HG02571 (cell line): ENCODE measurements at regions not wholly inside any gene's neighbourhood (a gene's known extent, or its start where the extent isn't known, plus 50 kb on each side); places are given as distances from the start of the nearest gene placed in this dataset.

Experiments
- ATAC-seq: cut with Tn5 transposase; IDR thresholded peaks from one replicate; pipeline ENCODE4 v1.9.1; 2021; ENCODE audit warnings: mild to moderate bottlenecking, moderate library complexity; ENCODE audit not compliant: unreplicated experiment

GRCh38 chr2:118351796-118352195 is 263.5 kb downstream of the INSIG2 start:
- no peak for ATAC-seq

- ATAC-seq: no peak
Measured at GRCh38 chr2:118350621-118351020, 262.4 kb downstream of the INSIG2 start.

DNA sequence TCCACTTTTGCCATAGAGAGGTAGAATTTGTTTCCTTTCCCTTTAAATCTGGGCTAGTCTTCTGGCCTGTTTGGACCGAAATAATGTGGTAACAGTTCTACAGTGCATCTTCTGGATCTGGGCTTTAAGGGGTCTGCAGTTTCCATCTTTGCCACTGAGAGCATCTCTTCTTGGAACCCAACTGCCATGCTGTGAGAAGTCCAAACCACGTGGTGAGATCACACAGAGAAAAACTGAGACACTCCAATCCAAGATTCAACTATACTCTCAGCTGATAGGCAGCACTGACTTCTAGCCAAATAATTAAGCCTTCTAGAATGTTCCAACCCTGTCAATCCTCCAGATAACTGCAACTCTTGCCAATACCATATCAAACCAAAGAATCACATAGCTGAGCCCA is 261.1 kb downstream of the INSIG2 start:
- no peak for ATAC-seq

DNA sequence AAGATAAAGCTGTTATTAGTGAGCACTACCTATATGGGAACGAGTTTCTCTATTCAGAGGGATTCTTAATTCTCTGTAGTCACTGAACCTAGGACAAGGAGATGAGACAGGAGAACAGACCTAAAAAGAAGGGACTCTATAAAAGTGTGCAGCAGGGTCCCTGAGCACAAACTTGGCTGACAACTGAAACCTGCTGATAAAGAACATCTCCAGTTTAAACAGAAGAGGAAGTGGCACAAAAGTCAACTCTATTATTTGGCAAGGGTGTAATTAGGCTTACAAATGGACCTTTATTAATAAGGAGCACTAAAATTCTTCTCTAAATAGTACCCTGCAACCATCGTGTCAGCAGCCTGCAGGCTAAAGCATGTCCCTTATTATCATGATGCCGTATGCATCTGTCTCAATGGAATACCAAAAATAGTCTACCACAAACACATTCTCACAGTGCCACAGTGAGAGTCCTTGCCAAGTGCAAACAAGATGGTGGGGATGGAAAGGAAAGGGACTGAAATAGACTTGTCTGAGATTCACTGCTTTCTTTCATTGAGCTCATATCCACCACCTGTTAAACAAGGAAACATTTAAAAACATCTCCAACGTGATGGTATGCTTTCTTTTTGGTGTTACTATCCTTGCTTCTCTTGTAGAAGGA is 260.2 kb downstream of the INSIG2 start:
- no peak for ATAC-seq

GRCh38 chr2:118345465-118345864 is 257.2 kb downstream of the INSIG2 start:
- ATAC-seq: no peak

DNA sequence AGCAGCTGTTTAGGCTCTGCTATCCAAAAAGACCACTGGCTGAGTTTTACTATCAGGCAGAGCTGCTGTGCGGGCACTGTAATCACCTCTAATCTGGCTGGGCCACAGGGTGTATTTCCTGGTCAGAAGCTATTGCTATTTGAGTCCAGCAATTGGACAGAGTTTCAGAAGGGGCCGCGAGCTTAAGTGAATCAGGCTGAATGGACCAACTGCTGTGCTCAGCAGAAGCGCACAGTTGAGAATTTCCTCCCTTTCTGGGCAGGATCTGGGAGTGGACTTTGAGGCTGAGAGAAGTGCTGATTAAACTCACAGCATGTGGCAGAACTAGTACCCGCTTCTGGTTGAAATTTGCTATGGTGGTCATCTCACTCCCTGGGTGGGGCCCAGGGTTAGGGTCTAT is 251.8 kb downstream of the INSIG2 start:
- ATAC-seq: no peak

- no peak for ATAC-seq
Measured at GRCh38 chr2:118339386-118339785, 251.1 kb downstream of the INSIG2 start.

DNA sequence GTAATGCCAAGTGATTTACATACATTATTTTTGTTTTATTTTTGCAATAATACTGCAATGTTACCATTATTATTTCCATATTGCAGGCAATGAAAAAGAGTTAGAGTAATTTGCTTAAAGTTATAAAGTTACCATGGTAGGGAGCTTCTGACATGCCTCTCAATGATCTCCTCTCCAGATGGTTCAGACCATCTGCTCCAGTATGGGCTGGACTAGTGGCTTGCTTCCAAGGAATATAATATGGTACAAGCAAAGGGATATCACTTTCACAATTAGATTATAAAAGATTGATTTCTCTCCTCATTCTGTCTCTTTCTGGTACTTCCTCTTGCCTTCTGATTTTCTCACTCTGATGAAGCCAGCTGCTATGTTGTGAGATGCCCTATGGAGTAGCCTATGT is 245.4 kb downstream of the INSIG2 start:
- no peak for ATAC-seq

DNA sequence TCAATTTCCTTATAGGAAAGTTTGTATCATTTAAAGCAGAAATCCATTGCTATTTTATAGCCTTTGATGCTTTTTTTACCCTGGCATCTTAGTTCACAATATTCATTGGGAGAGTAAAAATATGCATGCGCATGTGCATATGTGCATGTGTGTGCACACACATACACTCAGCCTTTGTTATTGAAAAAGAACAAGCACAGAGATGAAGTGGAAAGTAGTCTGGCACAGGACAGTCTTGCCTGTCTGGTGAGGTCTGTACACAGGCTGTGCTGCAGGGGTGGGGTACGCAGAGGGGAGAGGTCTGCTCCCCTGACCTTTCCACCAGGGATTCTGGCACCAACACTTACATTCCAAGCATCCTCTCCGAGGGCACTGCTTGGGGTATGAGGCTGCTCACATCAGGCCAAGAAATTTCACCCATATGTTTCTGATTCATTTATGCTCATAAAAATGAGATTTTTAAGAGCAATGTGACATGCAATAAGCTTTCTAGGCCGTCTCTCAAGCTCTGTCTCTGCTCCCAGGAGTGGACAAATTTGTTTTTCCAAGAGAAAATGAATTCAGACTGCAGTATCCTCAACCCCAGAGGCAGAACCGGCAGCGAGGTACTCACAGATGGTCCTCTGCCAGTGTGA is 237.2 kb downstream of the INSIG2 start:
- no peak for ATAC-seq

DNA sequence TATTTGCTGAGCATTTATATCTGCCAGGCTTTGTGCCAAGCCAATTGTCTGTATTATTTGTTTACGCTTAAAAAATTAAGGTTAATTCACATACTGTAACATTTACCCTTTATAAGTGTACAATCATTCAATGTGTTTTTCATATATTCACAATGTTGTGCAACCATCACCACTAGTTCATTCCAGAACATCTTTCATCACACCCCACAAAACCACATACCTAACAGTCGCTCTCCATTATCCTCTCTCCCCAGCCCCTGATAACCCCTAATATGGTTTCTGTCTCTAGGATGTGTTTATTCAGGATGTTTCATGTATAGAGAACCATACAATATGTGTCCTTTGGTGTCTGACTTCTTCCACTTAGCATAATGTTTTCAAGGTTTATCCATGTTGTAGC is 234.1 kb downstream of the INSIG2 start:
- no peak for ATAC-seq

- no peak for ATAC-seq
Measured at GRCh38 chr2:118321432-118322105, 233.3 kb downstream of the INSIG2 start.

DNA sequence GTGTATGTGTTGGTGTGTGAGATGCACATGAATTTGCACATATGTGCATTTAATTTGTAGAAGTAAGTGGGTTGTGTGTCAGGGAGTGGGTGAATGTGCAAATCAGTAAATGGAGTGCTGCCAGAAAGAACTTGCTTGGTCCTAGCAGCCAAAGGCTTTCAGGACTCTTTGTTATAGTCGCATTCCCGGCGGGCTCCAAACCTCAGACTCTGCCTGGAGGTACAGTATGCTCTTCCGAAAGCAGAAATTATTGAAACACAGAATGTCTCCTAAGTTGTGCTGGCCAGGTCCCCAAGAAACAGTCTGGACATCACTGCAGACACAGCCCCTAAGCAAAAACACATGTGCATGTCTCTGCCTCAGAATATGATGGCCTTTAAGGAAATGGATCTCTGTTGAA is 232.4 kb downstream of the INSIG2 start:
- no peak for ATAC-seq

DNA sequence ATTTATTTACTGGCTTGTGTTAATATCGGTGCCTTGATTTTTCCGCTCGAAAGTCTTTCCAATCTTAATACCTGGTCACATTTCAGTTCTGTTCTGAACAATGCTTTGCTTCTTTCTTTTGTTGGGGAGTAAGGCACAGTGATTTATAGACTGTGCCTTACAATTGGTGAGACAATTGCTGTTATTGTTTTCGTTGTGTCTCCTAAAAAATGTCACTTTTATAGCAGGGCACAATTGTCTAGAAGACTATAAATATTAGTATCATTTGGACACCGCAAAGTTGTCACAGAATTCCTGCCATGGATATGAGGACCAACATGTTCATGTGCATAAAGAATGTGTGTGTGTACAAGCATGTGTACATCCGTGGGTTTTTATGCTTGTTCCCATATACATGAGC is 231.9 kb downstream of the INSIG2 start:
- ATAC-seq: no peak

GRCh38 chr2:118319271-118319684 is 231.0 kb downstream of the INSIG2 start:
- ATAC-seq: no peak

DNA sequence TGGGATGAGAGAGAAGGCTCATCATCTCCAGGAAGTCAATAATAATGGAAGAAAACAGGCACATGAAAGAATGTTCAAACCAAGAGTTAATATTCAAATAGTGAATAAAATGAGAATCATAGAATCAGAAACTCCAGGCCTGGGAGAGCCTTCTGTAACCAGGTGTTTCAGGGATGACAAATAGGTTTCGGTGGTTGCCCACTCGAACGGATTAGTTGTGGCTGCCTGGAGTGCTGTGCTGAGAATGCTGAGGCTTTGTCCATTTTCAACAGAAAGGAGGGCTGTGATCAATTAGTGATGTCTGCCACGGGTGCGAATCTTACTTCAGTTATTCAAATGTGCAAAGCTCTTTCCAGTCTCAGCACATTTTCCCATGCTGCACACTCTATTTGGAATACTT is 227.3 kb downstream of the INSIG2 start:
- ATAC-seq: no peak

DNA sequence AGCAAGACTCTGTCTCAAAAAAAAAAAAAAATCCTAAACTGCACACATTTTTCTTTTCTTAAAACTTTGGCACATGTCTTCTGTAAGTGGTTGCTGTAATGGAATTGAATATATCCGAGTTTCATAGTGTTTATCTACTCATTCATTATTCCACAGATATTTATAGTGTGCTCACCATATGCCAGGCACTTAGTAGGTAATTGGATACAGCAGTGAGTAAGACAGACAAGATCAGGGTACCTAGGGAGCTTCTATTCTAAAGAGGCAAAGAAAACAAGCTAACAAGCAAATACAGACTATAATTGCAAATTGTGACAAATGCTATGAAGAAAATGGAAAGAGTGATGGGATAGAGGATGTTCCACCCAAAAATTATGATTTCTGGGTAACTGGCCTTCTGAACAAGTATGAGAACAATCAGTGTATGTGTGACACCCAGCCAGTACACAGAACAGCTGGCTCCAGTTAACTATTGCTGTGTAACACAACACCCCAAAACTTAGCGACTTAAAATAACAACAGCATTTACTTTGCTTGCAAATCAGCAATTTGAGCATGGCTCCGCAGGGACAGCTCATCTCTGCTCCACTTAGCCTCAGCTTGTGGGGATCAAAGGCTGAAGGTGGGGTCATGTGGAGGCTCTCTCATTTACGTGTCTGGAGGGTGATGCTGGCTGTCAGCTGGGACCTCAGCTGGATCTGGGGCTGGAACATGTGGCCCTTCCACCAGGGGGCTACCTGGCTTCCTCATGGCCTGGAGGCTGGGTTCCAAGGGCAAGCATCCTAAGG is 224.9 kb downstream of the INSIG2 start:
- no peak for ATAC-seq

DNA sequence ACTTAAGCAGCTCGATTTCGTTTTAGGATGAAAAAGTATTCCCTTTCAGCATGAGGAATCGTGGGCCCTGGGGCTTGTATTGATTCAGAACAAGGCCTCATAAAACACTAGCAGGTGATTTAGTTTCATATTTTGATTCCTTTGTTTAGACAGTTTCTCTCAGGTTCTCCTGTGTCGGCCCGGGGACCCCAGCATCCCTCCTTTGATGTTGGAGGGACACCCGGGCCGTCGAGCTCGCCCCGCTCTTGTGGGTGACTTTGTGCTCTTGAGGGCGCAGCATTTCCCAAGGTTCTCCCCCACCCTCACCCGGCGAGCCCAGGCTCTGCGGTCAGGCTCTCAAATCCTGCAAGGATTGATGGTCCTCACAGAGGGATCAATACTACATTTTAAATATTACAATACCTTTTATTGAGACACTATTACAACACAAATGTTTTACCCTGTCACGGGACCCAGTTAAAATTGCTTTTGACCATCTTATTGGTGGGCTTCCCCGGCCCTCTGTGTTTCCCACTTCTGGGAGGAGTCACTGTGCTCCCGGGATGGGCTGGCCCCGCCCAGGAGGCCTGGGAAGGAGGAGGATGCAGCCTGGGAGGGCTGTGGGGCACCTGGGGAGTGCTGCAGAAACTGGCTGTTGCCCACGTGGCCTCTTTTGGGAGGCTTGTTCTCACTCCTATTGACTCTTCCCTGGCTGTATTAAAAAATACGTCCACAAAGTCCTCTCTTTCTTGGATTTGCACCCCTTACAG is 222.6 kb downstream of the INSIG2 start:
- ATAC-seq: no peak

GRCh38 chr2:118309946-118310680 is 221.8 kb downstream of the INSIG2 start:
- ATAC-seq: peak; percentile 56

GRCh38 chr2:118309257-118309945 is 221.1 kb downstream of the INSIG2 start:
- no peak for ATAC-seq

GRCh38 chr2:118307864-118308263 is 219.6 kb downstream of the INSIG2 start:
- no peak for ATAC-seq
